Cardiac fibroblast (primary cell): ENCODE measurements at regions not wholly inside any gene's neighbourhood (a gene's known extent, or its start where the extent isn't known, plus 50 kb on each side); places are given as distances from the start of the nearest gene placed in this dataset.

Experiments used
- DNase-seq, 2 donors: peaks; one replicate each; pipeline versions ENCODE4 v3.0.0 to v3.0.0-alpha.2; 2010; ENCODE audit warnings: low read depth in 2 of 2
- H3K4me3 ChIP-seq, 2 donors: replicated peaks in 1 of 2; 1 replicate in 1 of 2; 2 replicates in 1 of 2; pipeline ENCODE4 v1.5.1; 2011; ENCODE audit warnings: low read depth in 2 of 2, low read length in 2 of 2, mild to moderate bottlenecking in 2 of 2, moderate library complexity in 1 of 2
- TF ChIP-seq, protein P1 (sequence below): IDR thresholded peaks from one replicate; pipeline ENCODE4 v1.5.1; 2011; ENCODE audit warnings: low read depth, mild to moderate bottlenecking, low read length, inconsistent platforms

DNA sequence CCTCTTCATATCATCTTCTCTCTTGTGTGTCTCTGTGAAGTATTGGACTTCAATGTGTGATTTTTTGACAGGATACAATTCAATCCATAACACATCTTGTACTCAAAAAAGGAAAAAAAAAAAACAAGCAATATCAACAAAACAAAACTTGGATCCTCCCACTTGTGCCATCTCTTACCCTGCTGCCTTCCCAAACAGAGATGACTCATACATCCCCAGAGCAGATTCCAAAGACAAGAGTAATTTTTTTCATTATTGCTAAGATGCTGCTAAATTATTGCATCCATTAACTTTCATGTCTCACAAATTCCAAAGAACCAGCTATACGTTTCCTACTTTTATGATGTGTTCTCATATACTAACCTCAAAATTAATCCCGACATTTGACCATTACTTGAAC, 479.2 kb downstream of the GBA3 start:
- no peak for DNase-seq
- TF ChIP-seq, protein P1, sequence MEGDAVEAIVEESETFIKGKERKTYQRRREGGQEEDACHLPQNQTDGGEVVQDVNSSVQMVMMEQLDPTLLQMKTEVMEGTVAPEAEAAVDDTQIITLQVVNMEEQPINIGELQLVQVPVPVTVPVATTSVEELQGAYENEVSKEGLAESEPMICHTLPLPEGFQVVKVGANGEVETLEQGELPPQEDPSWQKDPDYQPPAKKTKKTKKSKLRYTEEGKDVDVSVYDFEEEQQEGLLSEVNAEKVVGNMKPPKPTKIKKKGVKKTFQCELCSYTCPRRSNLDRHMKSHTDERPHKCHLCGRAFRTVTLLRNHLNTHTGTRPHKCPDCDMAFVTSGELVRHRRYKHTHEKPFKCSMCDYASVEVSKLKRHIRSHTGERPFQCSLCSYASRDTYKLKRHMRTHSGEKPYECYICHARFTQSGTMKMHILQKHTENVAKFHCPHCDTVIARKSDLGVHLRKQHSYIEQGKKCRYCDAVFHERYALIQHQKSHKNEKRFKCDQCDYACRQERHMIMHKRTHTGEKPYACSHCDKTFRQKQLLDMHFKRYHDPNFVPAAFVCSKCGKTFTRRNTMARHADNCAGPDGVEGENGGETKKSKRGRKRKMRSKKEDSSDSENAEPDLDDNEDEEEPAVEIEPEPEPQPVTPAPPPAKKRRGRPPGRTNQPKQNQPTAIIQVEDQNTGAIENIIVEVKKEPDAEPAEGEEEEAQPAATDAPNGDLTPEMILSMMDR, result no peak
- H3K4me3 ChIP-seq, result no peak overlapping the region

GRCh38 chr4:23169608-23170311, 477.0 kb downstream of the GBA3 start:
- DNase-seq, result no peak
- no peak overlapping the region for H3K4me3 ChIP-seq
- TF ChIP-seq, protein P1, result no peak

- DNase-seq, result no peak
- no peak overlapping the region for H3K4me3 ChIP-seq
- TF ChIP-seq, protein P1, result no peak
Measured at GRCh38 chr4:23166919-23167318, 474.2 kb downstream of the GBA3 start.

GRCh38 chr4:23166407-23166806, 473.7 kb downstream of the GBA3 start:
- no peak for DNase-seq
- TF ChIP-seq, protein P1, result no peak
- no peak overlapping the region for H3K4me3 ChIP-seq

DNA sequence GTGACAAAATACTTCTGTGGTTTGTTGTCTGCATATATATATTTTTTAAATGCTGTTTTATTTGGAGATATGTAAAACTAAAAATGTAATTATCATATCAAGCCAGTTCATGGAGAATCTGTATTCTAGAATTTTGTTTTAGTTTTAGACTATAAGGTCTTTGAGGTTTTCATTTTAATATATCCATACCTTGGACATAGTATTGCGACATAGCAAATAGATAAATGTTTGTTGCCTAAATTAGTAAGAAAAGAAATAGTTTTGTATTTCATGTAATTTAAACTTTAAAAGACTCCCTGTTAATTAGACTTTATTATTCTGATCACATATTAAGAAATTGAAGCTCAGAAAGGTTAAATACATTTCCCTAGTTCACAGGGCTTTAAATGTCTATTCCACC, 472.9 kb downstream of the GBA3 start:
- TF ChIP-seq, protein P1, result no peak
- DNase-seq, result no peak
- H3K4me3 ChIP-seq, result no peak overlapping the region

DNA sequence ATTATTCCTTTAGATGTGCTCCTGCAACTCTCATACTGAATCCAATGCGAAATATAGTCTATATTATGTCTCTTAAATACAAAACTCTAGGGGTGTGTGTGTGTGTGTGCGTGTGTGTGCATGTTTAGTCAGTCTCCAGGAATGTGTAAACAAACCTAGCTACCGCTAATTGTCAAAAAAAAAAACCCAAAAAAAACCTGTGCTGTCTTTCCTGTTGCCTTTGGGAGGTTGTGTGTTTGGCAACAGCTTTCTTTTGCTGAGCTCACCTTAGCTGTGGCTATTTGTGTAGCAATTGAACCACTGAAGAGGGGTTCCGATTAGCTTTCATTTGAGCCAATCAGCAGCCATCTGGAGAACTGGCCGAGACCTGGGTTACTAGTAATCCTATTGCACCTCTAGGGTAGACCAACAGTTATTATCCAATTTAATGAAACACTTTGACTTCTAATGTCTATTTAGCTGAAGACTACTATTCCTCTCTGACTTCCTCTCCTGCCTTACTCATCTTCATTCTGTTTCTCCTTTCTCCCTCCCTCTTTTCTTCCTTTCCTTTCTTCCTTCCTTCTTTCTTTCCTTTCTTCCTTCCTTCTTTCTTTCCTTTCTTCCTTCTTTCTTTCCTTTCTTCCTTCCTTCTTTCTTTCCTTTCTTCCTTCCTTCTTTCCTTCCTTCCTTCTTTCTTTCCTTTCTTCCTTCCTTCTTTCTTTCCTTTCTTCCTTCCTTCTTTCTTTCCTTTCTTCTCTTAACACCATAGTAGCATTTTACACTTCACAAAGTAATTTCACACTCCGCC, 471.1 kb downstream of the GBA3 start:
- DNase-seq, result peak in 1 of 2 donors; percentile 8
- TF ChIP-seq, protein P1, result no peak
- no peak overlapping the region for H3K4me3 ChIP-seq
